Endothelial cell of umbilical vein (primary cell): ENCODE measurements at regions not wholly inside any gene's neighbourhood (a gene's known extent, or its start where the extent isn't known, plus 50 kb on each side); places are given as distances from the start of the nearest gene placed in this dataset.

Experiments
- BruUV-seq: library from RNA; stranded (reverse); fragments of 400-500 nt; replicated peaks from 2 replicates; lab custom pipeline; 2021; lab: Mats Ljungman, UMichigan
- CTCF ChIA-PET: fragments of 300-600, 350-600 bp; sonication (Branson Sonifier 250); formaldehyde crosslinking; loops from one replicate; lab custom pipeline; 2021; ENCODE audit warnings: antibody characterized with exemption, inconsistent platforms; lab: Charles Lee
- POLR2A ChIA-PET: fragments of 300-600, 350-600 bp; sonication (Branson Sonifier 250); formaldehyde crosslinking; loops from one replicate; lab custom pipeline; 2021; ENCODE audit warnings: antibody characterized with exemption, inconsistent platforms; lab: Charles Lee
- DNase-seq: peaks from one replicate; pipeline ENCODE4 v3.0.0-alpha.2; 2011; ENCODE audit warnings: low read depth, low spot score
- FAIRE-seq: peaks from 2 replicates; lab custom pipeline; 2011; peaks lifted over from hg19 to GRCh38; lab: Jason Lieb, UNC
- H2AFZ ChIP-seq: 2 replicates; pipeline ENCODE4 v1.6.0; 2012; ENCODE audit warnings: low read depth, low read length, control low read depth, inconsistent platforms
- H3K27ac ChIP-seq: 2 replicates; pipeline ENCODE4 v1.5.1; 2011; ENCODE audit warnings: low read depth, mild to moderate bottlenecking, control low read depth, low read length, moderate library complexity; ENCODE audit not compliant: insufficient read depth
- H3K27me3 ChIP-seq, 2 experiments: 2 replicates each; pipeline versions ENCODE4 v1.6.0 to v1.6.1; 2011; ENCODE audit warnings: low read length in 2 of 2, mixed read lengths in 1 of 2; ENCODE audit not compliant: control insufficient read depth in 2 of 2, insufficient read depth in 2 of 2
- H3K36me3 ChIP-seq, 2 experiments: 2 replicates in 1 of 2; 3 replicates in 1 of 2; pipeline ENCODE4 v1.5.1; 2011; ENCODE audit warnings: low read length in 2 of 2, mild to moderate bottlenecking in 1 of 2, moderate library complexity in 1 of 2; ENCODE audit not compliant: control insufficient read depth in 2 of 2, insufficient read depth in 2 of 2; ENCODE audit errors: extremely low read depth in 1 of 2
- H3K4me1 ChIP-seq: 3 replicates; pipeline ENCODE4 v1.5.1; 2011; ENCODE audit warnings: mild to moderate bottlenecking, low read length; ENCODE audit not compliant: control insufficient read depth, insufficient read depth; ENCODE audit errors: extremely low read depth
- H3K4me2 ChIP-seq: 2 replicates; pipeline ENCODE4 v1.6.1; 2011; ENCODE audit warnings: low read length, control low read depth, mixed read lengths; ENCODE audit not compliant: insufficient read depth
- H3K4me3 ChIP-seq, 3 experiments: fragments of 200-600 bp in 1 of 3; sonication (generic), shearing (Covaris generic) in 1 of 3; replicated peaks in 1 of 3; 2 replicates each; pipeline ENCODE4 v1.5.1; 2011 to 2016; ENCODE audit warnings: control low read depth in 3 of 3, low read length in 3 of 3, mild to moderate bottlenecking in 2 of 3, inconsistent platforms in 1 of 3, low read depth in 1 of 3, moderate library complexity in 1 of 3; ENCODE audit not compliant: insufficient read depth in 1 of 3
- H3K79me2 ChIP-seq: 2 replicates; pipeline ENCODE4 v1.6.0; 2012; ENCODE audit warnings: low read length, inconsistent platforms; ENCODE audit not compliant: control insufficient read depth, insufficient read depth
- H3K9ac ChIP-seq: replicated peaks from 2 replicates; pipeline ENCODE3; 2011; ENCODE audit warnings: low read length, control low read depth; ENCODE audit not compliant: insufficient read depth; ENCODE audit errors: extremely low read depth
- H3K9me1 ChIP-seq: replicated peaks from 3 replicates; pipeline ENCODE4 v1.6.0; 2011; ENCODE audit warnings: mild to moderate bottlenecking, low read length; ENCODE audit not compliant: control insufficient read depth, insufficient read depth; ENCODE audit errors: extremely low read depth
- H3K9me3 ChIP-seq: replicated peaks from 2 replicates; pipeline ENCODE4 v1.5.1; 2012; ENCODE audit warnings: low read length, inconsistent platforms; ENCODE audit not compliant: control insufficient read depth, insufficient read depth
- H4K20me1 ChIP-seq: replicated peaks from 2 replicates; pipeline ENCODE3; 2011; ENCODE audit warnings: mild to moderate bottlenecking, low read length; ENCODE audit not compliant: control insufficient read depth, insufficient read depth; ENCODE audit errors: extremely low read depth
- FOS ChIP-seq: IDR thresholded peaks from 2 replicates; pipeline ENCODE4 v1.6.1; 2011; ENCODE audit warnings: mild to moderate bottlenecking, low read length, moderate library complexity, borderline replicate concordance; ENCODE audit not compliant: insufficient read depth
- GATA2 ChIP-seq: IDR thresholded peaks from 2 replicates; pipeline ENCODE4 v1.7.0; 2011; ENCODE audit warnings: low read depth, mild to moderate bottlenecking, moderate library complexity, mixed read lengths, low read length; ENCODE audit not compliant: insufficient read length, insufficient read depth
- POLR2AphosphoS5 ChIP-seq: IDR thresholded peaks from 2 replicates; pipeline ENCODE4 v1.6.1; 2012; ENCODE audit warnings: low read depth, mild to moderate bottlenecking, control low read depth, low read length, moderate library complexity; ENCODE audit not compliant: insufficient read depth
- dilution Hi-C: fragments of 300-500 bp; cut with MboI; formaldehyde crosslinking; loops from one replicate; pipeline ENCODE4 v1.15.0; 2019; ENCODE audit warnings: low sequenced_read_pairs; ENCODE audit not compliant: extremely low pct_ligation_motif_present
- intact Hi-C: fragments of 100-400 bp; cut with micrococcal nuclease; formaldehyde crosslinking; loops from one replicate; pipeline ENCODE4 v1.10.0; 2022
- TF ChIP-seq, protein P1 (sequence below): IDR thresholded peaks from 2 replicates; pipeline ENCODE4 v1.6.1; 2011; ENCODE audit not compliant: insufficient read depth, insufficient read length

DNA sequence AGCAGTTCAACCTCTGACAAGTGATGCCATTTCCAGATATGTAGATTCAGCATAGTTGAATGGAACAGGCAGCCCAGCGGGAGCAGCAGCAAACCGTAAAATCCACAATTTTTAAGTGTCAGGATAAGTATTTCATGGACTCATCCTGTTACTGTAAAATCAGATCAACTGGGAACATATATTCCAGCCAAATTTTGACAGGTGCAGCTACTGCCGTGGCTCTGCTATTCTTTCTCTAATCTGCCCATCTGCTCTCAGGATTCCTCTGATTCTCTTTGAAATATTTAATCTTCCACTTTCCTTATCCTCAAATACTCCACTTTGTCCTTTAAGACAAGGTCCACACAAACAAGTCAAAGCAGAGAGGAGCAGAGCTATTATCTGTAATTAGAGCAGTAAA is 245.4 kb upstream of the ASCC3 start:
- TF ChIP-seq POLR2AphosphoS5 (no peak), GATA2 (no peak)
- DNase-seq = no peak
- intact Hi-C loops = no loop called here
- Histone ChIP-seq H3K27ac (no peak overlapping the region), H2AFZ (no peak overlapping the region), H3K4me3 (no peak overlapping the region), H3K4me1 (no peaks in the 10 kb centered on the region), H4K20me1 (no peaks in the 10 kb centered on the region), H3K4me2 (no peak overlapping the region), H3K9me1 (no peaks in the 10 kb centered on the region), H3K79me2 (no peaks in the 10 kb centered on the region), H3K9me3 (no peaks in the 10 kb centered on the region), H3K9ac (no peak overlapping the region), H3K36me3 (no peaks in the 10 kb centered on the region), H3K27me3 (no peaks in the 10 kb centered on the region)
- no TSS peak for BruUV-seq
- ChIA-PET CTCF (no interaction called here), POLR2A (no interaction called here)
- FAIRE-seq = no peak
- dilution Hi-C loops = no loop called here

DNA sequence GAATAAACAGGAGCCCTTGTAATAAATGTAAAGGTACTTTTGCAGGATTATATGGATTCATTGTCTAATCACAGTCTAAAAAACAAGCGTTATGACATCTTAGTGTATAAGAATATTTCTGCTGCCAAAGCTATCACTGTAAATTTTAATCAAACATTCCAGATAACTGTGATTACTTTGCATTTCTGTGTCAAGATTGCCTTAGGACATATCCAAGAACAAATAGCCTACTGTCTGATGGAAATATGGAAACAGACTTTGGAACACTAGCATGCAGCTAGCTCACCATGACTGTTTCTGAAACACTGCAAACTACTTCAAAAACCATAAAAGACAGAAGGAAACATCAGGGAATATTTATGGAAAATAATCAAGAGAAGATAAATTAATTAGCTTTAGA is 248.7 kb upstream of the ASCC3 start:
- H3K4me1 ChIP-seq = no peaks in the 10 kb centered on the region
- DNase-seq (no peak), FAIRE-seq (no peak)
- no peak overlapping the region for H3K4me2 ChIP-seq
- no peak overlapping the region for H3K4me3 ChIP-seq
- intact Hi-C loops (no loop called here), dilution Hi-C loops (no loop called here)
- TF ChIP-seq GATA2 (no peak), FOS (no peak)
- TF ChIP-seq, protein P1, sequence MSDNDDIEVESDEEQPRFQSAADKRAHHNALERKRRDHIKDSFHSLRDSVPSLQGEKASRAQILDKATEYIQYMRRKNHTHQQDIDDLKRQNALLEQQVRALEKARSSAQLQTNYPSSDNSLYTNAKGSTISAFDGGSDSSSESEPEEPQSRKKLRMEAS = no peak
- CTCF ChIA-PET = no interaction called here
- peaks cover 3% of the 10 kb centered on the region for H3K9me3 ChIP-seq
- no peaks in the 10 kb centered on the region for H3K79me2 ChIP-seq
- no TSS peak for BruUV-seq
- no peaks in the 10 kb centered on the region for H3K36me3 ChIP-seq
- H4K20me1 ChIP-seq = no peaks in the 10 kb centered on the region
- POLR2A ChIA-PET = no interaction called here
- no peak overlapping the region for H3K9ac ChIP-seq
- H3K27ac ChIP-seq = no peak overlapping the region
- no peaks in the 10 kb centered on the region for H3K27me3 ChIP-seq
- no peaks in the 10 kb centered on the region for H3K9me1 ChIP-seq
- H2AFZ ChIP-seq = no peak overlapping the region
